ENCODE measurements at regions not wholly inside any gene's neighbourhood (a gene's known extent, or its start where the extent isn't known, plus 50 kb on each side); places are given as distances from the start of the nearest gene placed in this dataset.
A peak's percentile ranks its signal among the peaks of the same experiment; 100 is the strongest.

GRCh38 chr1:208682664-208683013 is 438.5 kb upstream of the PLXNA2 start:
- TF ChIP-seq, protein P1, sequence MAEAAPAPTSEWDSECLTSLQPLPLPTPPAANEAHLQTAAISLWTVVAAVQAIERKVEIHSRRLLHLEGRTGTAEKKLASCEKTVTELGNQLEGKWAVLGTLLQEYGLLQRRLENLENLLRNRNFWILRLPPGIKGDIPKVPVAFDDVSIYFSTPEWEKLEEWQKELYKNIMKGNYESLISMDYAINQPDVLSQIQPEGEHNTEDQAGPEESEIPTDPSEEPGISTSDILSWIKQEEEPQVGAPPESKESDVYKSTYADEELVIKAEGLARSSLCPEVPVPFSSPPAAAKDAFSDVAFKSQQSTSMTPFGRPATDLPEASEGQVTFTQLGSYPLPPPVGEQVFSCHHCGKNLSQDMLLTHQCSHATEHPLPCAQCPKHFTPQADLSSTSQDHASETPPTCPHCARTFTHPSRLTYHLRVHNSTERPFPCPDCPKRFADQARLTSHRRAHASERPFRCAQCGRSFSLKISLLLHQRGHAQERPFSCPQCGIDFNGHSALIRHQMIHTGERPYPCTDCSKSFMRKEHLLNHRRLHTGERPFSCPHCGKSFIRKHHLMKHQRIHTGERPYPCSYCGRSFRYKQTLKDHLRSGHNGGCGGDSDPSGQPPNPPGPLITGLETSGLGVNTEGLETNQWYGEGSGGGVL (tag by site-specific recombination; IDR thresholded peaks at IDR 0.05) = no peak
- TF ChIP-seq ZNF843 (tag by site-specific recombination; IDR thresholded peaks at IDR 0.05) (peak; percentile 69; the same call in 1 of the 2 replicates), CTCF (tag by site-specific recombination; IDR thresholded peaks at IDR 0.05) (no peak), HOXA7 (CRISPR knock-in tag; IDR thresholded peaks at IDR 0.05; ENCODE audit: borderline replicate concordance) (no peak), ZBTB20 (tag by site-specific recombination; IDR thresholded peaks at IDR 0.05) (no peak), ZEB2 (tag by site-specific recombination; IDR thresholded peaks at IDR 0.05) (no peak), ZFHX2 (tag by site-specific recombination; conservative IDR thresholded peaks at IDR 0.05) (peak; percentile 50; the same call in 1 of the 2 replicates), SETDB1 (IDR thresholded peaks at IDR 0.05; ENCODE audit: insufficient read length, low read length) (no peak), ZBTB8A (tag by site-specific recombination; IDR thresholded peaks at IDR 0.05) (no peak), ZNF600 (tag by site-specific recombination; IDR thresholded peaks at IDR 0.05) (no peak)
- TF ChIP-seq, protein P2, sequence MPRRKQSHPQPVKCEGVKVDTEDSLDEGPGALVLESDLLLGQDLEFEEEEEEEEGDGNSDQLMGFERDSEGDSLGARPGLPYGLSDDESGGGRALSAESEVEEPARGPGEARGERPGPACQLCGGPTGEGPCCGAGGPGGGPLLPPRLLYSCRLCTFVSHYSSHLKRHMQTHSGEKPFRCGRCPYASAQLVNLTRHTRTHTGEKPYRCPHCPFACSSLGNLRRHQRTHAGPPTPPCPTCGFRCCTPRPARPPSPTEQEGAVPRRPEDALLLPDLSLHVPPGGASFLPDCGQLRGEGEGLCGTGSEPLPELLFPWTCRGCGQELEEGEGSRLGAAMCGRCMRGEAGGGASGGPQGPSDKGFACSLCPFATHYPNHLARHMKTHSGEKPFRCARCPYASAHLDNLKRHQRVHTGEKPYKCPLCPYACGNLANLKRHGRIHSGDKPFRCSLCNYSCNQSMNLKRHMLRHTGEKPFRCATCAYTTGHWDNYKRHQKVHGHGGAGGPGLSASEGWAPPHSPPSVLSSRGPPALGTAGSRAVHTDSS (tag by site-specific recombination; IDR thresholded peaks at IDR 0.05) = no peak
- TF ChIP-seq, protein P3, sequence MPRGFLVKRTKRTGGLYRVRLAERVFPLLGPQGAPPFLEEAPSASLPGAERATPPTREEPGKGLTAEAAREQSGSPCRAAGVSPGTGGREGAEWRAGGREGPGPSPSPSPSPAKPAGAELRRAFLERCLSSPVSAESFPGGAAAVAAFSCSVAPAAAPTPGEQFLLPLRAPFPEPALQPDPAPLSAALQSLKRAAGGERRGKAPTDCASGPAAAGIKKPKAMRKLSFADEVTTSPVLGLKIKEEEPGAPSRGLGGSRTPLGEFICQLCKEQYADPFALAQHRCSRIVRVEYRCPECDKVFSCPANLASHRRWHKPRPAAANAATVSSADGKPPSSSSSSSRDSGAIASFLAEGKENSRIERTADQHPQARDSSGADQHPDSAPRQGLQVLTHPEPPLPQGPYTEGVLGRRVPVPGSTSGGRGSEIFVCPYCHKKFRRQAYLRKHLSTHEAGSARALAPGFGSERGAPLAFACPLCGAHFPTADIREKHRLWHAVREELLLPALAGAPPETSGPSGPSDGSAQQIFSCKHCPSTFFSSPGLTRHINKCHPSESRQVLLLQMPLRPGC (tag by site-specific recombination; IDR thresholded peaks at IDR 0.05) = no peak
